ENCODE measurements at regions not wholly inside any gene's neighbourhood (a gene's known extent, or its start where the extent isn't known, plus 50 kb on each side); places are given as distances from the start of the nearest gene placed in this dataset.
A peak's percentile ranks its signal among the peaks of the same experiment; 100 is the strongest.

GRCh38 chr5:21171038-21171437 is 1183.0 kb upstream of the CDH18 start:
- no peak for DNase-seq (ENCODE audit: low read depth)

DNA sequence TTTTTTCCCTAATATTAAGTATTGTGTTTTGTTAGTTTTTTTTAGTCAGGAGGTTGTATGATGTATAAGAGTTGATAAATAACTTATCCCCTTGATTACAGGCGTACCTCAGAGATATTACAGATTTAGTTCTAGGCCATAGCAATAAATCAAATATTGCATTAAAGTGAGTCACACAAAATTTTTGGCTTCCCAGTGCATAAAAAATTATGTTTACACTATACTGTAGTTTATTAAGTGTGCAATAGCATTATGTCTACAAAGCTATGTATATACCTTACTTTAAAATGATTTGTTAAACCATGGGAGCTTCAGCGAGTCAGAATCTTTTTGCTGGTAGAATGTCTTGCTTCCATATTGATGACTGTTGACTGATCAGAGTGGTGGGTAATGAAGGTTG is 1180.6 kb upstream of the CDH18 start:
- no peak for DNase-seq (ENCODE audit: low read depth)

DNA sequence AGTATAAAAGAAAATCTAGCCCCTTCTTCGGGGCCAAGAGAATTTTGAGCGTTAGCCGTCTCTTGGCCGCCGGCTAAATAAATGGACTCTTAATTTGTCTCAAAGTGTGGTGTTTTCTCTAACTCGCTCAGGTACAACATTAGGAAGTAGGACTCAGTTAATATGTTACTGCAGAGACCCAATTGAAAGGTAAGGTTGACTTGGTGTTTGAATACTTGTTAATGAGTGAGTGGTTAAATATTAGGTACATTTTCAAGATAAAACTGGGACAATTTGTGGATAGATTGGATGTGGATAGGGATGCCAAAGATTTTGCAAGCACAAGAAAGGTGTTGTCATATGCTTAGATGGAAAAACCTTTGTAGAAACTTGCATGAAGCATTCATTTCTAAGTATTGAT is 1177.3 kb upstream of the CDH18 start:
- no peak for DNase-seq (ENCODE audit: low read depth)

DNA sequence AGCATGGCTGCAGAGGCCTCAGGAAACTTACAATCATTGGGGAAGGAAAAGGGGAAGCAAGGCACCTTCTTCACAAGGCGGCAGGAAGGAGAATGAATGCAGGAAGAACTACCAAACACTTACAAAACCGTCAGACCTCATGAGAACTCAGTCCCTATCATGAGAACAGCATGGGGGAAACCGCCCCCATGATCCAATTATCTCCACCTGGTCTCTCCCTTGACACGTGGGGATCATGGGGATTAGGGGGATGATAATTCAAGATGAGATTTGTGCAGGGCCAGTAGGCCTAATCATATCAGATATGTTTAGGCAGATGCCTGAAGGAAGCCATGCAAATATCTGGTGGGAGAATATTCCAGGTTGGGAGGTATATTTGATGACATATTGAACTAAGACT is 1176.4 kb upstream of the CDH18 start:
- DNase-seq (ENCODE audit: low read depth) = no peak

GRCh38 chr5:21159510-21160059 is 1171.6 kb upstream of the CDH18 start:
- DNase-seq (ENCODE audit: low read depth) = no peak

GRCh38 chr5:21154526-21154925 is 1166.5 kb upstream of the CDH18 start:
- DNase-seq (ENCODE audit: low read depth) = no peak

DNA sequence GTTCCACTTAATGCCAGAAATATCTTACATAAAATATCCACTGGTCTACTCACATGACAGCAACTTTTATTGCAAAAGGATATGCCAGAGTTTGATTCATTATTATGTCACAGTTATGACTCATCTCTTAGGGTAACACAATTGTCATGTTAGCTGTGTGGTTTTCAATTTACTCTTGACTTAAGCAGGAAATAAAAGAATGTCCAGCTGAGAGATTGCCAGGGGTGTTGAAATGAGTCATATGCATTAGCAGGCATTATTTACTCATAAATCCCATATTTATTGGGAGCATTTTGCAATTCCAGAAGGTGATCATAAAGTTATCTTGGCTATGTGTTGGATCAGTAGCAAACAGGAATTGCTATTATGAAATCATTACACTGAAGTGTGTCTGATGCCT is 1164.6 kb upstream of the CDH18 start:
- peak; percentile 45 for DNase-seq (ENCODE audit: low read depth)

GRCh38 chr5:21145376-21145775 is 1157.4 kb upstream of the CDH18 start:
- no peak for DNase-seq (ENCODE audit: low read depth)

- no peak for DNase-seq (ENCODE audit: low read depth)
Observed at GRCh38 chr5:21143686-21144085, 1155.7 kb upstream of the CDH18 start.

DNA sequence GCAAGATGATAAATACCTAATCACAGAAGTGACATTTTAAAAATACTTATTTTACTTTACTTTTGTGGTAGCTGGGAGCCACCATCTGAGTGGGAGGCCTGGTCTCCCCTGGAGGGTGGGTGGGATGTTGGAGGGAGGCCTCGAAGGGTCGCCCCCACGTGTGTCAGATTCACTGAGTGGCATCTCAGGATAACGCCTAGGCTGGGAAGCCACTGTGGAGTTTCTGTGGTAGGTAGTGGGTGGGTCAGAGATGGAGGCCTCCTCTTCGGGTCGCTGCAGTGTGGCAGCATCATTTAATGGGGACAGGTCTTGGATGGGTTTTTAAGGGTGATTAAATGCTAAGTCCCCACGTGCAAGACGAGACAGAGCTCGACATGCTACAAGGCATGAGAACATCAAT is 1154.8 kb upstream of the CDH18 start:
- no peak for DNase-seq (ENCODE audit: low read depth)

- DNase-seq (ENCODE audit: low read depth) = no peak
Observed at GRCh38 chr5:21140987-21141386, 1153.0 kb upstream of the CDH18 start.

DNA sequence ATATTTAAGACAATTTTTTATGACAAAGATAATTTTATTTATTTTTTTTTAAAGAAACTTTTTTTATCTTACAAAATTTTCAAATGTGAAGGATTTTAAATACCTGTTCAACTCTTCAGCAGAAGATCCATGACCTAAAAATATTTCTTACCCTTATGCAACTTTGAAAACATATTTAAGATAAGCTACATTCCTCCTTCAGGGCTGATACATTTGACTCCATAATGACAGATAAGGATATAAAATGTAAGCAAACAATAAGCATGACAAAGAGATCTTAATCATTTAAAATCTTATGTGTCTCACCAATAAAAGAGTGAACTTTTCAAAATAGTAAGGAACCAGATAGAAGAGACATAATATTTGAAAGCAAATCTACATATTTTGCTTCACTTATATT is 1138.2 kb upstream of the CDH18 start:
- DNase-seq (ENCODE audit: low read depth) = no peak

GRCh38 chr5:21125238-21125983 is 1137.4 kb upstream of the CDH18 start:
- no peak for DNase-seq (ENCODE audit: low read depth)

- DNase-seq (ENCODE audit: low read depth) = no peak
Observed at GRCh38 chr5:21121213-21121612, 1133.2 kb upstream of the CDH18 start.

DNA sequence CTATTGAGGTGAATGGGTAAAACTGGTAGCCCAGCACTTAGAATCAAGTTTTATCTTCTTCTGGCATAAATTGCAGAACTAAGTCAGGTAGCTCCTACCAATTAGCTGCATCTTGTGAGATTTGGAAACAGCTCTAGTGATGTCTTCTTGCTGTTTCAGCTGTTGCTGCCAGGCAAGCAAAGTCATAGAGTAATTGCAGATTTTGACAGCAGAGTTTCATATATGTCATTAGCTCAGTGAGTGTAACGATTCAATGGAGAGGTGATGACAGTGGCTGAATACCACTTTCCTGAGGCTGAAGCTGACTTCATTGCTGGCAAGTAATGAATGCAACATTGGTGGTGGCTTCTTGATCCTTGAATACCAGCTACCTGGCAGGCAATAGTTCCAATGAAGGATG is 1109.7 kb upstream of the CDH18 start:
- no peak for DNase-seq (ENCODE audit: low read depth)

- DNase-seq (ENCODE audit: low read depth) = no peak
Observed at GRCh38 chr5:21094619-21095018, 1106.6 kb upstream of the CDH18 start.

GRCh38 chr5:21087766-21088165 is 1099.8 kb upstream of the CDH18 start:
- DNase-seq (ENCODE audit: low read depth) = no peak

GRCh38 chr5:21085791-21086190 is 1097.8 kb upstream of the CDH18 start:
- no peak for DNase-seq (ENCODE audit: low read depth)

GRCh38 chr5:21071986-21072385 is 1084.0 kb upstream of the CDH18 start:
- DNase-seq (ENCODE audit: low read depth) = no peak

GRCh38 chr5:21071421-21071820 is 1083.4 kb upstream of the CDH18 start:
- no peak for DNase-seq (ENCODE audit: low read depth)

DNA sequence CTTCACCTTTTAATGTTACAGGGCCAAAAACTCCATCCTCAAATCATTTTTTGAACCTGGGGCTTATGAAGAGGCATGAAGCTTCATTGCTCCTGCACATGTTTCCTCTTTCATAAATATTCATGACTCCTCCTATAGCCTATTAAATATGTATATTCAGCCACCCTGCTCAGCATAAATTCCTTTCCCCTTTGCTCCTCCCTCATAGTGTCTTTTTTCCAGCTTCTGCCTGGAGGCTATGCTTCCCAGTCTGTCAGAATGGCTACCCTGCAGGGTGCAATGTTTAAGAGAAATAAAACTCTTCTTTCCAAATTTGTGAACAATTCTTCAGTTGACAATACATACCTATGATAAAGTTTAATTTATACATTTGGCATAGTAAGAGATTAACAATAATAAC is 1082.9 kb upstream of the CDH18 start:
- no peak for DNase-seq (ENCODE audit: low read depth)

DNA sequence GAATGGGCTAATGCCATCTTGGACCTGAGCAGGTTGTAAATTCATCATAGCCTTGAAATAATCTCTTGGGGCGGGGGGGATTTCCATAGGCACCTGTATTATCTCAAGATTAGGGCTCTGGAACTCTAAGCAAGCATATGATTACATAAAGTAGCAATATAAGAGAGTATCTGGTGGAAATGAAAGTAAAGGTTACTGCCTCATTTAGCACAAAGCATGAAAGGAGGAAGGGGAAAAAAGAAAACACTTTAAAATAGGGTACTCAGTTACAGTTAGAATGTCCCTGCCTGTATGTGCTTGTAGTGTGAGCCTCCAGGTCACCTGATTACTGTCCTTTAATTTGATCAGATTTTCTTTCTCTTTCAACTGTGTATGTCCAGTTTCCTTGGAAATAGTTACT is 1079.7 kb upstream of the CDH18 start:
- no peak for DNase-seq (ENCODE audit: low read depth)

DNA sequence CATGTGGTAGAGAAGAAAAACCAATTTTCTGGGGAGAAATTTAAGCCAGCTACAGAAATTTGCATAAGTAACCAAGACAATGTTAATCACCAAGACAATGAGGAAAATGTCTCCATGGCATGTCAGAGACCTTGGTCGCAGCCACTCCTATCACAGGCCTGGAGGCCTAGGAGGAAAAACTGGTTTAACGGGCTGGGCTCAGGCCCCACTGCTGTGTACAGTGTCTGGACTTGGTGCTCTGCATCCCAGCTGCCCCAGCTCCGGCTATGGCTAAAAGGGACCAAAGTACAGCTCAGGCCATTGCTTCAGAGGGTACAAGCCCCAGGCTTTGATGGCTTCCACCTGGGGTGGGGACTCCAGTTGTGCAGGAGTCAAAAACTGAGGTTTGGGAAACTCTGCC is 1075.1 kb upstream of the CDH18 start:
- DNase-seq (ENCODE audit: low read depth) = no peak

- DNase-seq (ENCODE audit: low read depth) = no peak
Observed at GRCh38 chr5:21058289-21058688, 1070.3 kb upstream of the CDH18 start.
